8988T (cell line): ENCODE measurements at regions not wholly inside any gene's neighbourhood (a gene's known extent, or its start where the extent isn't known, plus 50 kb on each side); places are given as distances from the start of the nearest gene placed in this dataset.

Experiments used
- DNase-seq: peaks from one replicate; pipeline ENCODE4 v3.0.0; 2011

DNA sequence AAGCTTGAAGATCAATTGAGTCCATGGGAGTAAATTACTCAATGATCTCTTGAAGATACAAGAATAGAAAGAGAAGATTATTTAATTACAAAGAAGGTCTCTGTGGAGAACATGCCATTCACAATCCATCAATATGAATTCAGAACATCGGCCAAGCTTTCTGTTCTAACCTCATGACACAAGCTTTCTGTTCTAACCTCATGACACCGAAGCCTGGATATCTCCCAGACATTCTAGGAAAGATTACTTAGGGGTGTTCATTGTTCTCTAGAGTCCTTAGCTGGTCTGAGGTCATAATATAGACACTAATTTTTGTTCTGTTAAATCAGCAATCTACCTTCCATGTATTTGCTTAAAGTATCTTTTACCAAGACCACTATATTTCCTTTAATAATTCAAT lies 95.5 kb downstream of the RDH14 start:
- DNase-seq = no peak

DNA sequence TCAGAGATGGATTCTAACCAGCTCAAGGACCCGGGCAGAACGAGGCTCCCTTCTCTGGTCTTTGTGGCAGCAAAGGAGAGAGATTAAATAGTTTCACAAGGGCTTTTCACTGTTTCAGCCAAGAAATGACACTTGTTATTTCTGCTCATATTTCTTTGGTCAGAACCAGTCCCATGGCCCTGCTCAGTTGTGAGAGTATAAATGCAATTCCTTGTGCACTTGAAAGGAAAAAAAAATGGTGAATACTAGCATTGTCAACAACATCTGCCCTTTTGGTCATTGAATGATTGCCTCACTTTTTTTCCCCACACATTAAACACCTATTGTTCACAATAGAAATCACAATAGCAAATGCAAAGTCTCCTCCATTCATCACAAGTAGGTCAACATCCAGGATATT lies 104.4 kb downstream of the RDH14 start:
- no peak for DNase-seq

DNA sequence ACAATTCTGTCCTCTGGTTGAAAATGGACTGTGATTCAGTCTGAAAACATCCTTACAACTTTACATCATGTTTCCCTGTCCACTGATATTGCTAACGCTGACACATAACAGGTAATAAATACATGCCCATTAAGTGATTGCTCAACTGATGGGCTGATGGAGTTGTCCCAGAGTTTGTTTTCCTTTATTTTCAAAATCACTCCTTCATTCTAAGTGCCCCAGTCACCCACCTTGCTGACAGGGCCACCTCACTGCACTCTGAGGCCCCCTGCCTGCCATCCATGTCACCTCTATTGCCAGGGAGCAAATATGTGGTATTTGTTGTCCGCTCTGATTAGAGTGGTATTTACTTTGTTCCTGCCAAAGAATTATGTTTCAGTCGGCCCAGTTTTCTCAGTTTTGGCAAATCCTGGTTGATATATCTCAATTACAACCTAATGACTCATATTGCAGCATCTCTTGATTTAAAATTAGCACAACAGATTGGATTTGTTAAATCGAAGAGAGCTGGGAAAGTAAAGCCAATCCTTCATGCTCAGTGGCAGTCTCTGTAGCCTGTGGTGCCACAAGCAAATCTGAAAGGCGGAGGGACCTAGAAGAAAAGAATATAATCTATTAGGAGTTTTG lies 105.1 kb downstream of the RDH14 start:
- DNase-seq = no peak

DNA sequence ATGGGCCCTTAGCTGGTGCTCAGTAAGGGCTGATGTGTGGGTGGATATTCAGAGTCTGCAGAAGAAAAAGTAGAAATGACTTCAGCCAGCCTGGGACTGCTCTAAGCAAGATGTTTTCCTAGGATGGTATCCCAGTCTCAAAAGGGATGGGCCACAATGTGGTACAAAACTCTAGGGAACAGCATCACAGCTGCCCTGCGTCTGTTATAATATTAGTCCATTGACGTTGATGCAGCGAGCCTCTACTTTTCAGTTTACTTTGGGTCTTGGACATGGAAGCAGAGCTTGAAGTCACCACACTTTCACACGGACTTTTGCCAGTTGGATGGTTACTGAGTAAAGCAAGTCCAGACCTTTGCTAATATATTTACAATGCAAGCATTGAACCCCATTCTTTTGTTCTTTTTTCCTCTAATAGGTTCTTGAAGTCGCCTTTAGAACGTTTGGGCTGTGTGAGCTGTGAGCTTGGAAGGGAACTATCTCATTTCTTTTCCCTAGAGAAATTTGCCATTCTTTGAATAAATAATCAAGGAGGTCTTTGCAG lies 105.7 kb downstream of the RDH14 start:
- DNase-seq = no peak

DNA sequence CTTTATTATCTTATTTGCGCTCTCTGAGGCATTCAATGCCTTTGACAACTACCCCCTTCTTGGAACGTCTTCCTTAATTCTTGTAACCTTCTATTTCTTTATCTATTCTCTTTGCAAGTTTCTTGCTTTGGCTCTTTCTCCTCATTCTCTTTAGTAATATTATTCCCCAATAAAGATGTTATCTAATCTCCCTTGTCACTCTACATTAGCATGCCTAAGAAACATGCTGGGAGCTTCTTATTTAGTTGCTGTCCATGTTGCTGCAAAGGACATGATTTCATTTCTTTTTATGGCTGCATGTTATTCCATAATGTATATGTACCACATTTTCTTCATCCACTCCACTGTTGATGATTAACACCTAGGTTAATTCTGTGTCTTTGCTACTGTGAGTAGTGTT lies 113.7 kb downstream of the RDH14 start:
- DNase-seq = no peak

DNA sequence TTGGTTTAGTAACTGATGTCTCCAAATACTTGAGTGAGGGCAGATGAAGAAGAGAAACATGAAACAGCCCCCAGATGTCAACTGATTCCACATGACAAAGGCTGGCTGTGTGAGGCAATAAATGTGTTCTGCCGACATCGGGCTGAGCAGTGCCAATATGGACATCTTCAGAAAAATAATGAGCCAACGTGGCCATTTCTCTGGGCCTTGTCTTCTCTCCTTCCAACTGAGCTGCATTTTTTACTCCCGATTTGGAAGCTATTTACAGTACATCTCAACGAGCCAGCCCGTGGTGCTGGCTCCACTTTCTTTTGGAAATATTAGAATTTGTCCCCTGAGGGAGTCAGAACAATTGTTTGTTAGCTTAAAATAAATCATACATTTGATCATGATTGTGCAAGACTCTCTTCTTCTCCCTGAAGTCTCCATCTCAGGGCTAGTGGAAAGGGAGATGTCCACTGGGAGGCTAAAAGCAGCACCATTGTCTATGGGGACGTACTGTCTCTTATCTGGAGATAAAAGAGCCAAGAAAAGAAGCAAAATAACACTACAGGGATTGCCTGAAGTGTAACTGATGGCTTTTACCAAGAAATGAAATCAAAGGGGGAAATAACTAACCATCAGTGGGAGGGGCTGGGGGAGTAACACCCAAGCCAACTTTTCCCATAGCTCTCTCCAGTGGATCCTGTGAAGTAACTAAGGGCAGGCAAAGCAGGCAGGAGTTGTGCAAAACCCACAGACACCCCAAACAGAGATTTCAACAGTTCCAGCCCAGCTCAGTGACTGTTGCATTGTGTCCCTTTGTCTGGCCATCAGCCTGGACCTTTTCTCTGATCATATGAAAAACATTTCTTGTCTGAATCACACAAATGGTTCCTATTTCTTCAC lies 114.8 kb downstream of the RDH14 start:
- no peak for DNase-seq

DNA sequence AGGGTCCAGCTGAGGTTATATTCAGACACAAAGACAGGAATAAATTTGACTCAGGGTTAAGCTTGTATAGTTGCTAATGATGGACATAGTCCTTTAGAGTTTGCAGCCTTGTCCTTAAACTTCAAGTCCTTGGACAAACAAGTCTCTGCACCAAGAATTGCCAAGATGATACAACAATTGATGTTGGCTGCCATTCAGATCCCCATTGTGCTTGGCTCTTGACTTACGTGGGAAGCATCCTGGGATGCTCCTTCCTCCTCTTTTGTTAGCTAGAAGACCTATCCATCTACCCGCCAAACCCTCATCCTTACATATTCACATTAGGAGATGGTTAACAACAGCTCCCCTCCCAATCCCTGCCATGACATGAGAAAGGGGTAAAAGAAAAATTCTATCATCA lies 115.6 kb downstream of the RDH14 start:
- DNase-seq = no peak

DNA sequence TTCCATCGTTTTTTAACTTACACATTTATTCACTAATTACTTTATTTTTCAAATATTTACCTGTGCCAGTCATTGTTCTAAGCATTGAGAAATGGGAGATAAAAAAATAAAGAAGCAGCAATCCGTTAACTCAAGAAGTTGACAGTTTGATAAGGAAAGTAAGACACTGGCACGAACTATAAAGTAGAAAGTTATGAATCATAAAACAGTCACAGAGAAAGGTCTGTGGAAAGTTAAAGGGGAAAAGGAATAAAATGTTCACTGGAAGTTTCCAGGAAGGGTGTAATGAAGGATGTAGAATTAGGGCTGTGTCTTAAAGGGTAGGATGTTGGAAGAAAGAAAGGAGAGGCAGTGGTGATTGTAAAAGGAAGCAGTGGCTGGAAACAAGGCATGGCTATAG lies 118.9 kb downstream of the RDH14 start:
- no peak for DNase-seq

DNA sequence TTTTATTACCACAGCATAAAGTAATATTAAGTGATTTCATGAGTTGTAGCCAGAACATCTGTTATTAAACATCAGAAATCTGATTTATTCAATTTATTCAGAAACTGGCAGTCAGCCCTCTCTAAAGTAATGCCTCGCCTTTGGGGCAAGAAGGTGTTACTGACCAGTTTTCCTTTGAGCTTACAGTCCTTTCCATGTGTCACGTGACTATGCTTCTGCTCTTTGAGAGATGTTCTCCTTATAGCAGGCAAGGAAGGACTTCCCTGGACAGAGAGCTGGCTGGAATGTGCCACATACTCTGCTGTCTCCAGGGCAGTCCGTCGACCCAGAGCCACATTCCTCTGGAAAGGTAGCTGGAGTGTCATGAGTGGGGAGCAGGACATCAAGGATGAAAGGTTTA lies 119.7 kb downstream of the RDH14 start:
- no peak for DNase-seq

DNA sequence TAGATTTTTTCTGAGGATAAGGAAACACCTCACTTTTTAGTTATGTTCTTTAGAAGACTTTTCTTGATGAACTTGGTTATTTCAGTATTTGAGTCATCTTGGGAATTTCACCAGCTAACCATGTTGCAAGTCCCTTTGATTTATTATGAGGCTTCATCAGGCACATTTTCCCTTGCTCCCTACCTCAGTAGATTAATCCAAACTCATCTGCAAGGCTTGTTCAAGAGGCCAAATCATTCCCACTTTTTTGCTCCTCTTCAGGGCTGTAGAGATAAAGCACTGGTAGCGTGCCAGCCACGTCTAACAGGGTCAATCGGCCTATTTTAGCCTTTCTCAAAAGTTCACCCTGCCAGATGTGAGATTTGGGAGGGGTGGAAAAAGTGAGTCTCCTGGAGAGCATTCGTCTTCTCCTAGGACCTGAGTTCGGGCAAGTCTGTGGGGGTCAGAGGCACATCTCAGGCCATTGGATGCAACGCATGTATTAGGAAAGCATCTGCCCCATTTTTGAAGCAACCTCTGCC lies 120.3 kb downstream of the RDH14 start:
- no peak for DNase-seq

DNA sequence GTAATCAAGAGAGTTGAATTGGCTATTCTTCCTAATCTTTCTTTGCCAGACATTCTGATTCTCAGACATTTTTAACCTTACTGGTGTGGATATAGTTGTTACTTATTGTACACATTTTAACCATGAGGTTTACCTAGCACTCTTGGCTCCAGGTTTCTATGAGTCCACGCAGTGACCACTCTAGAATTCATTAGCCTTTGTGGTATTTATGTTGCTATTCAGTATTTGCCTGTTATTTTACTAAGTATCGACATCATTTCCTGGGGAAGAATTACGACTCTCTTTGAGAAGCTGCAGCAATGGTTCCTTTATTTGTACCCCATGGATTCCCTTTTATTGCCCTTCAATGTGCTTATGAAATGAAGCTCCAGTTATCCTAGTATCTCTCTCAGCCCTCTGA lies 120.7 kb downstream of the RDH14 start:
- no peak for DNase-seq

DNA sequence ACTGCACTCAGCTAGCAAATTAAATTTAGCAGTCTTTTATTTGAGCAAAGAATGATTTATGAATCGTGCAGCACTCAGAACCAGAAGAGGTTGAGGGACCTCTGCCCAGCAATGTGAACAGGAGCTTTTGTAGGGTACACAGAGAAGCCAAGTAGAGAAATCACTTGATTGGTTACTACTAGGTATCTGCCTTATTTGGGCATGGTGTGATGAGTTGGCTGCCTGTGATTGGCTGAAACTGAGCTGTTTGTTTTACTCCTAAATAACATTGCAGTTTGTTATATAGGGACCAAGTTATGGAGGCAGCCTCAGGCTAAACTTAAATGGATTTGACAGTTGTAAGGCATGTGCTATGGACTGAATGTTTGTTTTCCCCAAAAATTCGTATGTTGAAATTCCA lies 122.5 kb downstream of the RDH14 start:
- no peak for DNase-seq

DNA sequence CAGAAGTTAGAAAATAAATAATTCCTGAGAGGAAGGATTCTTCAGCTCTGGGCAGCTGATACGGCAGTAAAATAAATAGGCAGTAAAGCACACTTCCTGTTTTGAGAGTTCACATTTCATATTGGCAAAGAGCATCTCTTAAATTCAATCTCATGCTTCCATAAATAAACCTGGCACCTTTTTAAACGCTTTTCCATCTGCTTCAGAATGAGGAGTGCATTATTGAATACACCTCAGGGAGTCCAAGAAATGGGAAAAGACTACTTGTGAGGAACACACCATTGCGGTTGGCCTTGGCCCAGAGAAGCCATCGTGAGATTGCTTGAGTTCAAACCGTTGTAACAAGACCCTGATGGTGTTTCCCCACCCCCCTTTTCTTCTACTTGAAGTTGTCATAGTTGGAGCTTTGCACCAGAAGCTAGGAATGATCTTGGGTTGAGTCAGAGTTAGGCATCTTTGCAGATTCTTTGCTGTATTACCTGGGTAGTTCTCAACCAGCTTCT lies 123.9 kb downstream of the RDH14 start:
- no peak for DNase-seq

DNA sequence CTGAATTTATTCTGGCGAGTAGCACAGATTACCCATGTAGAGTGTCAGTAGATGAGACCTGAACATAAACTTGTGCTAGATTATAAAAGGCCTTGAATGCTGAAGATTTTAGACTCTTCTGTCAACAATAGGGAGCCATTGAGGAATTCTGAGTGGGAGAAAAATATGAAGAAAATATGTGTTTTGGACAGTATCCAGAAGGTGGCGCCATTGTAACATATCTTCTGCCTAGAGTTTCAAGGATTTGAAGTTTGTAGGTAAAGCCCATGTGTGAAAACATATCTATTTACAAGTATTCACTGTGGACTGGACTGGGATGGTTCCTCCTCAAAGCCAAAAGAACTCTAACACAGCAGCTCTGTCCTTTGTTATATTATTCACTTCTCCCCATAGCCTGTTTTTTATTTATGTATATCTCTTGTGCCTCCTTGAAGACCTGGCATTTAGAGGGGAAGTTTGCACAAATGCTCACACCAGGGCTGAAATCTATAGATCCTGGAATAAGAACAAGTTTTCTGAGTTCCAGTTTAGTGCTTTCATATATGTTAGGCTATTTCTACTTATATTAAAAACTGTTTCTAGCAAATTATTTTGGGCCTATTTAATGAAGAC lies 124.9 kb downstream of the RDH14 start:
- no peak for DNase-seq

DNA sequence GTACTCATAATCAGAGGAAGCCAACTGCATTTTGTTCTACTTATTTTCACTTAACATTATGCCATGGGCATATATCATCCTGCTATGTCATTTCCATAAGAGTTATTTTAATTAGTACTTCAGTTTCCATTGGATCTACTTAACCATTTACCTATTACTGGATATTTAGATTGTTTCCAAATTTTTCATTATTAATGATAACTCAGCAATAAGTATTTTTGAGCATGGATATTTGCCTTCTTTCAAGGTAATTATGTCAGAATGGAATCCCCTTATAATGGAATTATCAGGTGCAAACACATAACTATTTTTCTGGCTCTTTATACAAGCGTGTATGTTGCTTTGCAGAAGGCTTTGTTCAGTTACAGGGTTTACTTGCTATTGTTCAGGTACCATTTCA lies 126.6 kb downstream of the RDH14 start:
- DNase-seq = no peak

DNA sequence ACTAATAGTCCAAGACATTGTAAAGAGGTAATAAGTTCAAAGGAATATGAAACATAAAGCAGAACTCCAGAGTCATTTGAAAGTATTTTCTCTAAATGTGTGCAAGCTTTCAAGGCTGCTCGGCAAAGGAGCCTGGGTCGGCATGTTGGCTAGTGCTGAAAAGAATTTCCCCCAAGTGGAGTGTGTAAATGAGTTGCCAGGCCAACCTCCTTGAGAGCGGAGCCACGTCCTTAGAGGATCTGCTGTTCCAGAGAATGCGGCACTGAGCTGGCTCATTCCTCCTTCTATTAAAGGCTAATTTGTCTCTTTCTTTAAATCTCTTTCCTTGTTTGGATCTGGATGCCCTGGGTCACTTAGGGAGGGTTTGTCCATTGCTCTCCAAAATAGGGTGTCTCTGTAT lies 127.5 kb downstream of the RDH14 start:
- DNase-seq = no peak

DNA sequence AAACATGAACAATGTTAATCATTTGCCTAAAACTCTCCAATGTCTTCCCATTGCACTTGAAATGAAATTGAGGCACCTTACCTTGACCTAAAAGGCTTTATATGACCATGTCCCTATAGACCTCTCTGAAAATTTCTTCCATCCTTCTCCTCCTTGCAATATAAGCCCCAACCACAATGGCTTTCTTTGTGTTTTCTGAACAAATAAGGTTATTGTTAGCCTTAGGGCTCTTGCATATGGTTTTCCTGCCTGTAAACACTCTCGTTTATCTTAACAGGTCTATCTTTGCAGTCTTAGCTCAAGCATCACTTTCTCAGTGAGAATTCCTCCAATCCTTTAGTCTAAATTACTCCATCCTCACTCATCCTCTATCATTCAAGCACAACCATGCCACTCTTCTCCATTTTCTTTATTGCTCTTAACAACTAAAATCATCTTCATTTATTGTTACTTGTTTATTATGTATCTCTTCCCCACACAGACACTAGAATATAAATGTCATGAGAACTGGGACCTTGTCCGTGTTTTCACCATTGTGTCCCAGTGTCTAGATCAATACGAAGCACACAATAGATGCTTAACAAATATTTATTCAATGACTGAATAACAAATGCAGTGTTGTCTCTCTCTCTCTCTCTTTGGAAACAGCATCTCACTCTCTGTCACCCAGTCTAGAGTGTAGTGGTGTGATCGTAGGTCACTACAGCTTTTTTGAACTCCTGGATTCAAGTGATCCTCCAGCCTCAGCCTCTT lies 129.3 kb downstream of the RDH14 start:
- DNase-seq = no peak

DNA sequence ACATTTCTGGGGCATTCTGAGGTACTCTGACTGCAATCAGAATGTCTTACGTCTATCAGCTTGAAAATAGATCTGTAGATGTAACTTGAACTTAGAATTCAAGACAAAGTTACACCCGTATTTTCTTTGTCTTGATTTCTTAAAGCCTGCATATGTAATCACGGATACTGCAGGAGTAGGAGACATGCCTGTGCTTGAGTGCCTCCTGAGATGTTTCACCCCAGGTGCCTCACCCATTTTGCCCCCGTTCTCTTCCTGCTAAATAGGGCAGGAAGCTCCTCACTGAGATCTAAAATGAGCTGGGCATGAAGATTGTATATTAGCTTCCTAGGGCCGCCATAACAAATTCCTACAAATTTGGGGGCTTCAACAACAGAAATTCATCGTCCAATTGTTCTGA lies 131.9 kb downstream of the RDH14 start:
- no peak for DNase-seq

DNA sequence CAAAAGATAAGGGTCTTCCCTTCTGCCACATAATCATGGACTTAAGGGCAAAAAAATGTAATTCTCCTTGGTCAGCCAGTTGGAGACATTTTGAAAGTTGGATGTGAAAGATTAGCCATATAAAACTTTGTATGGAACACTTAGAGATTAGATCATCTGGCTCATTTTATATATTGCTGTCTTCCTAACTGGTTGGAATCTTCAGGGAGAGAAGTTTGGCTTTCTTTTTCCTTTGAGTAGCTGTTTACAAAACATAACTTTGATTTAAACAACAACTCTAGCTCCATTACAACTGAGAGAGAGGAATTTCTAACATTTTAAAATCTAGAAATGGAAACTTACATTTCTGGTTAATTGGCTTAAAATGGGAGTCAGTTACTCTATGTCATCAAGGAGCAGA lies 132.7 kb downstream of the RDH14 start:
- DNase-seq = no peak

DNA sequence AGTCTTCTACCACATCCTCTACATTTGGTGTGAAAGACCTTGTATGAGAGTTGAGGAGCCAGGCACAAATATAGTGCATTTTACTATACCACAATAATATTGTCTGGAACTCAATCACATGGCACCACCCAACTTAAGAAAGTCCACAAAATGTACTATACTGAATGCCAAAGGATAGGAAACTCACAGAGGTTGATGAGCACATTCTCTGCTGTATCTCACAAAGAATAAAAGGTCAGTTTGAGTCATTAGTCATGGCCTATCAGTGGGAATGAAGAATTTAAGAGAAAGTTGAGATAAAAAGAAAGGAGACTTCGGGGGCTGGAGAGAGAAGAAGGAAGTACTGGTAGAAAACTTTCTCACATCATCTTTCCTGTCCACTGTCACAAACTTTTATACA lies 134.3 kb downstream of the RDH14 start:
- no peak for DNase-seq

DNA sequence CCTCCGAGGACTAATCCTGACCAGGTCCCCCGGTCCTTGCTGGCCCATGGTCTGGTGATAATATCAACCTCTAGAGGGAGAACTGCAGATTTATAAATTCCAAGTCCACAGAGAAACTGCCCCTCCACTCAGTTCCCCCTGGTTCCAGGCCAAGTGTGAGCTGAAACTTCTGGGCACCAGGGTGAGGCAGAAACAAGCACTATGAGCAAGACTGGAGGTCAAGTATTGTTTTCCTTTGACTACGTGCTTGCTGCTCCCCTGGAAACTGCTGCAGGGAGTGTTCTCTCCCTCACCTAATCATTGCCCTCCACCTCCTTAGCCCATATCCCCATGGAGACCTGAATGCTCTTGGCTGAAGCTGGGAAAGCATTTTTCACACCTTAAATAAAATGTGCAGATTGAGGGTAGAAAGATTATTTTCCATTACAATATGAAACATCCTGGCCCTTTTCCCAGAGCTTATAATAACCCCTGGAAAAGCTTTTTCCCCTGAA lies 135.2 kb downstream of the RDH14 start:
- no peak for DNase-seq

DNA sequence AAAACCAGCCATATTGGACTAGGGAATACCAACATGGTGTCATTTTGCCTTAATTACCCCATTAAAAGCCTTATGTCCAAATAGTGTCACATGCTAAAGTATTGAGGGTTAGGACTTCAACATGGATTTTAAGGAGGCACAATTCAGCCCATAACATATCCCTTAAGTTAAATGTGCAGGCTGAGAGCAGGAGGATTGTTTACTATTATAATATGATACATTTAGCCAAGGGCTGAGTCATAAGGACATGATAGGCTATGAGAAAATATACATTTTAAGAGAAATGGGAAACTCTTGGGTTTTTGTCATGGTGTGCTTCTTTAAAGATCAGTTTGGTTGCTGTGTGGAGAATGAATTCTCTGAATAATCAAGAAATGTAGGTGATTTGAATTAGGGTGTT lies 136.8 kb downstream of the RDH14 start:
- DNase-seq = no peak
